B cell (primary cell): ENCODE measurements at regions not wholly inside any gene's neighbourhood (a gene's known extent, or its start where the extent isn't known, plus 50 kb on each side); places are given as distances from the start of the nearest gene placed in this dataset.

Experiments
- ATAC-seq: fragments of 200-7000 bp; cut with Tn5 transposase; one replicate; pipeline ENCODE4 v1.10.0; 2021; ENCODE audit warnings: low read depth, mild to moderate bottlenecking, moderate number of reproducible peaks, moderate library complexity
- CTCF ChIA-PET: fragments of 350-600 bp; sonication (Branson Sonifier 250); formaldehyde crosslinking; loops from one replicate; lab custom pipeline; 2021; ENCODE audit warnings: antibody characterized with exemption, inconsistent platforms; lab: Charles Lee
- POLR2A ChIA-PET: fragments of 350-600 bp; sonication (Branson Sonifier 250); formaldehyde crosslinking; loops from one replicate; lab custom pipeline; 2021; ENCODE audit warnings: antibody characterized with exemption; lab: Charles Lee
- DNase-seq: peaks from one replicate; pipeline ENCODE4 v3.0.0; 2013
- H2AFZ ChIP-seq: 2 replicates; pipeline ENCODE4 v1.6.1; 2012; ENCODE audit warnings: mild to moderate bottlenecking, low read depth, low read length; ENCODE audit not compliant: insufficient read depth, poor library complexity, severe bottlenecking
- H3K27ac ChIP-seq, 2 donors: 1 replicate in 1 of 2; 2 replicates in 1 of 2; pipeline ENCODE4 v1.5.1; 2012 to 2013; ENCODE audit warnings: low read length in 2 of 2, mild to moderate bottlenecking in 2 of 2, moderate library complexity in 1 of 2
- H3K27me3 ChIP-seq, 4 experiments: fragments of 200-600 bp in 1 of 4; sonication (generic) in 1 of 4; replicated peaks in 1 of 4; 1 replicate in 2 of 4; 2 replicates in 2 of 4; pipeline versions ENCODE4 v1.6.1 to v1.7.0; 2013 to 2016; ENCODE audit warnings: low read length in 3 of 4, mild to moderate bottlenecking in 2 of 4, mixed read lengths in 1 of 4, moderate library complexity in 1 of 4; ENCODE audit not compliant: insufficient read depth in 4 of 4, control insufficient read depth in 3 of 4; ENCODE audit errors: control extremely low read depth in 1 of 4
- H3K36me3 ChIP-seq, 2 experiments: replicated peaks in 1 of 2; 1 replicate in 1 of 2; 2 replicates in 1 of 2; pipeline versions ENCODE4 v1.6.1 to v1.7.1; 2013; ENCODE audit warnings: low read length in 1 of 2; ENCODE audit not compliant: insufficient read depth in 2 of 2, control insufficient read depth in 1 of 2; ENCODE audit errors: control extremely low read depth in 1 of 2, extremely low read depth in 1 of 2
- H3K4me1 ChIP-seq, 2 donors: fragments of 200-600 bp in 1 of 2; sonication (generic) in 1 of 2; 1 replicate in 1 of 2; 2 replicates in 1 of 2; pipeline versions ENCODE4 v1.5.1 to v1.6.1; 2013 to 2017; ENCODE audit warnings: low read length in 2 of 2; ENCODE audit not compliant: control insufficient read depth in 2 of 2, insufficient read depth in 2 of 2
- H3K4me2 ChIP-seq: replicated peaks from 2 replicates; pipeline ENCODE3; 2012; ENCODE audit warnings: mild to moderate bottlenecking, low read depth, low read length; ENCODE audit not compliant: poor library complexity, severe bottlenecking
- H3K4me3 ChIP-seq, 5 experiments: fragments of 200-600 bp in 1 of 5; sonication (generic) in 1 of 5; 1 replicate in 3 of 5; 2 replicates in 2 of 5; pipeline versions ENCODE4 v1.5.1 to v1.7.0; 2011 to 2016; ENCODE audit warnings: low read length in 4 of 5, mild to moderate bottlenecking in 4 of 5, low read depth in 2 of 5, control low read depth in 1 of 5, moderate library complexity in 1 of 5; ENCODE audit not compliant: insufficient read depth in 1 of 5; ENCODE audit errors: control extremely low read depth in 1 of 5, extremely low read depth in 1 of 5
- H3K79me2 ChIP-seq: fragments of 200-600 bp; sonication (generic); one replicate; pipeline ENCODE4 v1.6.0; 2016; ENCODE audit warnings: low read length; ENCODE audit not compliant: control insufficient read depth, insufficient read depth
- H3K9ac ChIP-seq: fragments of 200-600 bp; sonication (generic); 2 replicates; pipeline ENCODE4 v1.6.1; 2017; ENCODE audit warnings: mild to moderate bottlenecking, low read length, moderate library complexity
- H3K9me3 ChIP-seq, 3 donors: one replicate each; pipeline versions ENCODE4 v1.6.1 to v1.7.1; 2013; ENCODE audit warnings: low read length in 2 of 3; ENCODE audit not compliant: control insufficient read depth in 2 of 3, insufficient read depth in 1 of 3; ENCODE audit errors: control extremely low read depth in 1 of 3
- H4K20me1 ChIP-seq: 2 replicates; pipeline ENCODE4 v1.6.0; 2012; ENCODE audit warnings: mild to moderate bottlenecking, low read length; ENCODE audit not compliant: insufficient read depth, control insufficient read depth, poor library complexity, severe bottlenecking
- H3K27ac Mint-ChIP-seq: one replicate; pipeline ENCODE4 v1.8.0; 2021; ENCODE audit warnings: mixed read lengths
- H3K27me3 Mint-ChIP-seq: one replicate; pipeline ENCODE4 v1.8.0; 2021; ENCODE audit warnings: mixed read lengths
- H3K4me1 Mint-ChIP-seq: one replicate; pipeline ENCODE4 v1.8.0; 2021; ENCODE audit warnings: mixed read lengths
- H3K4me3 Mint-ChIP-seq: one replicate; pipeline ENCODE4 v1.8.0; 2021; ENCODE audit warnings: mixed read lengths
- H3K9me3 Mint-ChIP-seq: one replicate; pipeline ENCODE4 v1.8.0; 2022; ENCODE audit warnings: mixed read lengths; ENCODE audit not compliant: insufficient read depth
- EZH2 ChIP-seq: IDR thresholded peaks from 2 replicates; pipeline ENCODE4 v1.6.1; 2012; ENCODE audit warnings: borderline replicate concordance, low read depth, mild to moderate bottlenecking, moderate library complexity, low read length; ENCODE audit not compliant: insufficient read depth, poor library complexity, severe bottlenecking
- WGBS: methylation state at CpG from one replicate; pipeline ENCODE4 v1.1.5; 2013; ENCODE audit warnings: missing lambda C conversion rate; ENCODE audit not compliant: insufficient coverage; 5-methylcytosine and 5-hydroxymethylcytosine counted together
- intact Hi-C: fragments of 100-400 bp; cut with micrococcal nuclease; formaldehyde crosslinking; loops from one replicate; pipeline ENCODE4 v1.10.0; 2022
- TF ChIP-seq, protein P1 (sequence below): fragments of 200-600 bp; IDR thresholded peaks from one replicate; pipeline ENCODE4 v1.8.0; 2022; ENCODE audit warnings: antibody characterized with exemption, mild to moderate bottlenecking

DNA sequence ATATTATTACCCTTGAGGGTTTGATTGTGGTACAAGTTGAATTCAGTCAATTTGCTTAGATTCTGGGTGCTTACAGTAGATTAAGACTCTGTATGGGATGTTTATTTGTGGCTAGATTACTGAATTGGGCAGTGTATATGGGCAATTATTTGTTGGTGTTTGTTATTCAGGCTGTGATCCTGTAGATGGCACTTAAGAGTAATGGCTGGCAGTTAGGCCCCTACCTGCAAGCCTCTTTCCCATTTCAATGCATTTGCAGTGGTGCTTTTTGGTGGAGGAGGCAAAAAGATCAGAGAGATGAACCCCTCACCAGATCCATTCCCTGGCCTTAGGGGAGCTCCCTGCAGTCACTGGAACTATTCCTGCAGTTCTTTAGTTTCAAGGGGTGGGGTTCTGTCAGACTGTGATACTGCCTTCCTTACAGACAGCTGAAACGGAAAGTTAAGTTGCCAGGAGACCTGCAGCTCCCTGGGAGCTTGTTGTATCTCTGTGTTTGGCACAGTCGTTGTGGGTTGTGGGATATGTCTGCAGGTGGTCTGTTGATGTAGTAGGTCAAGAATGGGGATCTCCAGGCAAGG is 199.5 kb downstream of the AASDHPPT start:
- no peak for ATAC-seq
- ChIA-PET CTCF (interaction anchor here (0.6 kb wide), 1 partner anchor 78 kb away, joined by 3 read pairs; no protein-coding TSS in a partner anchor), POLR2A (no interaction called here)
- no peak overlapping the region for H3K9ac ChIP-seq
- Mint-ChIP-seq H3K4me1 (no peaks in the 10 kb centered on the region), H3K27ac (peak overlapping the region; percentile 12), H3K27me3 (no peaks in the 10 kb centered on the region), H3K4me3 (no peak overlapping the region), H3K9me3 (no peaks in the 10 kb centered on the region)
- intact Hi-C loops = no loop called here
- H3K4me1 ChIP-seq = no peaks in the 10 kb centered on the region
- no peak overlapping the region for H2AFZ ChIP-seq
- H3K79me2 ChIP-seq = no peaks in the 10 kb centered on the region
- no peaks in the 10 kb centered on the region for H3K36me3 ChIP-seq
- 42% methylated on average over 2 of the region's 2 CpGs for WGBS
- no peaks in the 10 kb centered on the region for H4K20me1 ChIP-seq
- no peak overlapping the region for H3K4me2 ChIP-seq
- TF ChIP-seq, protein P1, sequence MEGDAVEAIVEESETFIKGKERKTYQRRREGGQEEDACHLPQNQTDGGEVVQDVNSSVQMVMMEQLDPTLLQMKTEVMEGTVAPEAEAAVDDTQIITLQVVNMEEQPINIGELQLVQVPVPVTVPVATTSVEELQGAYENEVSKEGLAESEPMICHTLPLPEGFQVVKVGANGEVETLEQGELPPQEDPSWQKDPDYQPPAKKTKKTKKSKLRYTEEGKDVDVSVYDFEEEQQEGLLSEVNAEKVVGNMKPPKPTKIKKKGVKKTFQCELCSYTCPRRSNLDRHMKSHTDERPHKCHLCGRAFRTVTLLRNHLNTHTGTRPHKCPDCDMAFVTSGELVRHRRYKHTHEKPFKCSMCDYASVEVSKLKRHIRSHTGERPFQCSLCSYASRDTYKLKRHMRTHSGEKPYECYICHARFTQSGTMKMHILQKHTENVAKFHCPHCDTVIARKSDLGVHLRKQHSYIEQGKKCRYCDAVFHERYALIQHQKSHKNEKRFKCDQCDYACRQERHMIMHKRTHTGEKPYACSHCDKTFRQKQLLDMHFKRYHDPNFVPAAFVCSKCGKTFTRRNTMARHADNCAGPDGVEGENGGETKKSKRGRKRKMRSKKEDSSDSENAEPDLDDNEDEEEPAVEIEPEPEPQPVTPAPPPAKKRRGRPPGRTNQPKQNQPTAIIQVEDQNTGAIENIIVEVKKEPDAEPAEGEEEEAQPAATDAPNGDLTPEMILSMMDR = no peak
- no peak for TF ChIP-seq EZH2
- no peak overlapping the region for H3K4me3 ChIP-seq
- no peaks in the 10 kb centered on the region for H3K27me3 ChIP-seq
- H3K9me3 ChIP-seq = peaks cover 0 to 8% (median 0%) of the 10 kb centered on the region in 3 donors
- DNase-seq = no peak
- no peak overlapping the region for H3K27ac ChIP-seq

DNA sequence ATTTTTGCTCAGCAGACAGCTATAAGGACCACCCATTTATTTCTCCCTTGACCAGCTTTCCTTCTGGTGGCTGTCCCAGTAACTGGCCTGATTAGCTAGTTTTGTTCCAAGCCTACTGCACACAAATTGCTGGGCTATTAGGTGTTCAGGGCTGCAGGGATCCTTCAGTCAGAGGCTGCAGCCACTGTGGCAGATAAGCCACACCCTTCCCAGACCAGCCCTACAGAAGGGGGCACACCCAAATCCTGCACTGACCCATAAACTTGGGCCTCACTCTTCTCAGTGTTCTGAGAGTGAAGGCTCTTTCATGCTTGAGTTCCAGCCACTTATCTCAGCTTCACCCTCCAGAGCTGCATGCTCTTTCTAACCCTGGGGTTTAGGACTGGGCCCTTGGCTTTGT is 200.0 kb downstream of the AASDHPPT start:
- Histone ChIP-seq H3K9ac (no peak overlapping the region), H3K79me2 (no peaks in the 10 kb centered on the region), H3K36me3 (no peaks in the 10 kb centered on the region), H3K27me3 (no peaks in the 10 kb centered on the region), H2AFZ (no peak overlapping the region), H3K9me3 (peaks cover 0 to 8% (median 0%) of the 10 kb centered on the region in 3 donors), H3K4me2 (no peak overlapping the region), H3K27ac (no peak overlapping the region), H3K4me1 (no peaks in the 10 kb centered on the region), H4K20me1 (no peaks in the 10 kb centered on the region), H3K4me3 (no peak overlapping the region)
- no peak overlapping the region for H3K27ac Mint-ChIP-seq
- H3K27me3 Mint-ChIP-seq = no peaks in the 10 kb centered on the region
- CTCF ChIA-PET = no interaction called here
- H3K9me3 Mint-ChIP-seq = no peaks in the 10 kb centered on the region
- H3K4me3 Mint-ChIP-seq = no peak overlapping the region
- DNase-seq (no peak), ATAC-seq (no peak)
- POLR2A ChIA-PET = no interaction called here
- intact Hi-C loops = no loop called here
- TF ChIP-seq, protein P1 = no peak
- TF ChIP-seq EZH2 = no peak
- no peaks in the 10 kb centered on the region for H3K4me1 Mint-ChIP-seq
